HG03457 (cell line): ENCODE measurements at regions not wholly inside any gene's neighbourhood (a gene's known extent, or its start where the extent isn't known, plus 50 kb on each side); places are given as distances from the start of the nearest gene placed in this dataset.

Experiments
- ATAC-seq: cut with Tn5 transposase; IDR thresholded peaks from one replicate; pipeline ENCODE4 v1.9.1; 2021; ENCODE audit warnings: moderate number of reproducible peaks; ENCODE audit not compliant: unreplicated experiment

DNA sequence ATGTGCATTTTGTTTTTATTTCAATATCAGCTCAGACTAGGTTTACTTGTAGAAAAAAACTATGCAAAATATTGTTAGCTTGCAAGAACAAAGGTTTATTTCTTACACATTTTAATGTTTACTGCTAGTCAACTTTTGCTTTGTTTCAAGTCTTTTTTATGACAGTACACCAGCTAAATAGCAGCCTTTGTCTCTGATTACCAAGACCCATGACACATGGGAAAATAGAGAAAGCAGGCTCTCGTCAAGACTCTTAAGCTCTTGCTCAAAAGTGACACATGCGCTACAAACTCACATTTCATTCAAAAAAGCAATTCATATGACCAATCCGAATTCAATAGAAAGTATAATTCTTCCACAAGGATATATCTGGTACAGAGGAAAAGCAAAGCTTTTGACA lies 642.3 kb upstream of the SLITRK1 start:
- ATAC-seq: no peak

DNA sequence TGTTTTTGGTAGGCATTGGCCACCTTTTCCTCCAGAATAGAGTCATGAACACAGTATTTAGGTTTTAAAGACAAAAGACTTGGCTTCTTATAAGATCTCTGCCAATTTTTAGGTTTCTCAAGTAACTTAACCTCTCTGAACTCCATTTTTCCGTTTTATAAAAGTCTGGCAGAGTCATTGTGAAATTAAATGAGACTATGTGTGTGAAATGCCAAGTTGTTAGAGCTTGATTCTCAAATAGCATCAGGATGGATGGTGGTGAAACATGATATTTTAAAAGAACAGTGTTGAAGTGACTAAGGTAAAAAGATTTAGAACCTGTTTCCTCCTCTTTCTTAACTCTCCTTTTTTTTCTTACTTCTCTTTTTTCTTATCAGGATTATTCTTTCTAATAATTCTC lies 617.7 kb upstream of the SLITRK1 start:
- ATAC-seq: no peak

DNA sequence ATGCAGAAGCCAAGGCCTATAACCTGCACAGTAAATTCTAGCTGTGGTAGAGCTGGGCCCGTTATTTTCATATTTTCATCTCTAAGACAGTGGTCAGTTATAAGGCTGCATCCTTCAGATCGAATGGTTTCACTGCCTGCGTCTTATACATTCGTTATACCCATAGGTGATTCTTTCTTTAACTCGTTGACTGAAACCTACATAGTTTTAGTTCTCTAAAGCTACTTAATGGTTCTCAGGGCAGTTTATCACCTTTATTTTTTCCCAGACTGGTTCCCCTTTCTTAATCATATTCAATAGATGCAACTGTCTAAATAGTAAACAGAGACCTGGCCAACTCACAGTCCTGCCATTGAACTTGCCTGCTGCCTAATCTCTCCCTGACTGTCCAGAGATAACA lies 615.3 kb upstream of the SLITRK1 start:
- no peak for ATAC-seq

DNA sequence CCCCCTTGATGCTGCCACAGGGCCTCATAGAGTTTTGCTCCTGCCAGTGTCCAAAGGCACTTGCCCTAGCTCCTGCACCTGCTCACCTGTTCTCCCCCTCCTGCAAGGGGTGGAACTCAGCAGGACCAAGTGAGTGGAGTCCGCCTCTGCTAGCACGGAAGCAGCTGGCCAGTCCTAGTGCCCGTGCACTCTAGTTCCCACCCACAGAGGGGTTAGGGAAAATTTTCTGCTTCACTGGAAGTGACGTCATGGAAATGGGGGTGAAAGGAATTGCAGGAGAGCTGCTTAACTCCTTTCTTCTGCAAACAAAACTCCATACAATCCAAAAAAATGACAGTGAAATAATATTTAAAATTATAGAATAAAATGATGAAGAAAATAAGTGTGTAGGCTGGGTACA lies 609.7 kb upstream of the SLITRK1 start:
- no peak for ATAC-seq

DNA sequence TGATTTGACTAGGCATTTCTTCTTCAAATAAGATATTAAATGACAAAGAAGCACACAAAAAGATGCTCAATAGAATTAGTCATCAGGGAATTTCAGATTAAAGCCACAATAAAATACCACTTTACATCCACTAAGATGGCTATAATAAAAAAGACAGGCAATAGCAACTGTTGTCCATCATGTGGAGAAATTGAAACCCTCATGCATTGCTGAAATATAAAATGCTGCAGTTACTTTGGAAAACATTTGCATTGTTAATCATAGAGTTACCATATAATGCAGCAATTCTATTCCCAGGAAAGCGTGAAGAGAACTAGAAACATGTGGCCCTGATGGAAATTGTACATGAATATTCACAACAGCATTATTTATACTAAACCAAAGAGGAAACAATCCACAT lies 605.5 kb upstream of the SLITRK1 start:
- no peak for ATAC-seq

DNA sequence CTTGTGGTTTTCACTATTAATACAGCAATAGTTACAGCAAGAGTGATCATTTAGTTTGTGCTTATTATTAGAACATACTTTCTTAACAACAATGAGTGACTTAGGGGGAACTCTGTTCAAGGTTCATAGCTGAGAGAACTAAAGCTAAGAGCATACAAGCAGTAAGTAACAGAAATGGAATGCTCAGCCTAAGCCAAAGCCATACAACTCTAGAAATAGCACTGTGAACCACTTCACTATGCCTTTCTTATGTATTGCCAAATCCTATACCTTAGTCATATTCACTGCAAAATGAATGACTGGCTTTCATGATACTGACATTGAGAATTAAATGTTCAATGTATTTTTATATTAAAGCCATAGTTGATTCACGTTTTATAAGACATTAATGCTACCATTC lies 599.7 kb upstream of the SLITRK1 start:
- ATAC-seq: no peak

DNA sequence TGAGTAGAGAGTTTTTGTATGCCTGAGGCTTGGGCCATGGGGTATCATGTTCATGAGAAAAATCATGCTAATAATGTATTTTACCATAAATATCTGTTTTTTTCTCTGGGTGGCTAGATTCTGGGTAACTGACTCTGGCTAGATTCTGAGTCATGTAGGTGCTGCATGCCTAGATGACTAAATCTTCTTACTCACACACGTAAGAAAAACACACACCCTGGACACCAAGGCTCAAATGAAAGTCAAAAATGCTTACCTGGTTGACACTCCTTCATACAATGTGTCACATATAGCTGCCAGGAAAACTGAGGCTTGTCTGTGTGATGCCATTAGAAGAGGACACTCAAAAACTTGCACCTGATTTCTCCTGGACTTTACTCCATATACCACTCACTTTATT lies 597.4 kb upstream of the SLITRK1 start:
- ATAC-seq: no peak

DNA sequence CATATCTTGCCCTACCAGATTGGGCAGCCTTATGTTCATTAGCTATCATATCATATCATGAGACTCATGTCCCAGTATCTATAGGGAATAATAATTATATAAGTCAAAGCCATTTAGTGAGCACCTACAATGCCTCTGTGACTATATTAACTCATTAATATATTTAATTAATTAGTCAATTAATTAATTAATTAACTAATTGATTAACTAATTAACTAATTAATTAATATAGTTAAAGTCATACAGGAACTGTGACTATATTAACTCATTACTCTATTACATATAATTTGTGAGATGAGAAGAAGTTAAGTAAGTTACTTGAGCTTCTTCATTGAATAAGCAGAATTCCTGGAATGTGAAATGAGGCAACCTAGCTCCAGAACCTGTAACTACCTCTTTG lies 588.3 kb upstream of the SLITRK1 start:
- ATAC-seq: no peak

DNA sequence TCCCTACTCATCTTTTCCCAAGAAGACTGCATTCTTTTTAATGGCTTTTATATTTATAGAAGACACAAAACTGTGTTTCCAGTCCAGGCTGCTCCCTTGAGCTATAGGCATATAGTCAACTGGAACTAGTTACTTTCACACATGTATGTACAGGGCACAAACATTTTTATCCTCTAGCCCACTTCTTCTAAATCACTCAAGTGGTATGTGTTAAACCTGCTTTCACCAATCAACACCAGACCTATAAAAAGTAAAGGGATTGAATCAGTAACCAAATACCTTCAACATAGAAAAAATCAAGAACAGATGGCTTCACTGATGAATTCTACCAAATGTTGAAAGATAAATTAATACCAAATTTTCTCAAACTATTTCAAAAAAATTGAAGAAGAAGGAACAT lies 584.2 kb upstream of the SLITRK1 start:
- ATAC-seq: no peak

DNA sequence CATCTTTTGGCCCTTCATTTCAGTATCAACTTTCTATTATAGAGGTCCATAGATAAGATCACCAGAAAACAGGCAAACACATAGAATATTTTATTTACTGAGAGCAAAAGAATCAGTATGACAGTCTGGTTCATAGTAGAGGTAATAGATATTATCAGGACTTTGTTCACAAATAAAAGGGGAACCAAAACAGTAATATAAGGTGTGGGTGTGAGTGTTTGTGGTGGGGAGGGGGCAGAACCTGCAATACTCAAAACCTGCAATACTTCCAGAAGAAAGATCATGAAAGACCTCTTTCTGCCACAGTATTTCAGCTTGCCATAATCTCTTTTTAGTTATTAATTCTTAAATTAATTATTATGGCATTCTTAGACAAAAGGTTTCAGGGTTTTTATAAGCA lies 578.7 kb upstream of the SLITRK1 start:
- no peak for ATAC-seq

DNA sequence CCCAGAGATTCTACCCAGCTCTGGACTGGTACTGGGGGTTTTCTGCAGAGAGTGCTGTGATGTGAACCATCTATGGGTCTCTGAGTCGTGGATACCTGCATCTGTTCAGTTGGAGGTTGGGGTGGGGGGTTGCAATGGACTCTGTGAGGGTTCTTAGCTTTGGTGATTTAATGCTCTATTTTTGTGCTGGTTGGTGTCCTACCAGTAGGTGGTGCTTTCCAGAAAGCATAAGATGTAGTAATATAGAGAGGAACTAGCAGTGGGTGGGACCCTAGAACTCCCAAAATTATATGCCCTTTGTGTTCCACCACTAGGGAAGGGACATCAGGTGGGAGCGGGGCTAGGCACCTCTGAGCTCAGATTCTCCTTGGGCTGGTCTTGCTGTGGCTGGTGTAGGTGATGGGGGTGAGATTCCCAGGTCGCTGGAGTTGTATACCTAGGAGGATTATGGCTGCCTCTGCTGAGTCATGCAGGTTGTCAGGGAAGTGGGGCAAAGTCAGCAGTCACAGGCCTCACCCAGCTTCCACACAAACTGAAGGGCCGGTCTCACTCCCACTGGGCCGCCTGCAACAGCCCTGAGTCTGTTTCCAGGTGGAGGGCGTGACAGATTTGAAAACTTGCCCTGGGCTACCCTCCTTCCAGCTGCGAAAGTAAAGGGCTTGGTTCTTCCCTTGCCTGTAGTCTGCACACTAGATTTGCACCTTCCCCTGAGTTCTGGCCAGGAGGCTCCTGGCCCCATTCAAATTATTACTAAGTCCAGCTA lies 573.0 kb upstream of the SLITRK1 start:
- ATAC-seq: no peak

DNA sequence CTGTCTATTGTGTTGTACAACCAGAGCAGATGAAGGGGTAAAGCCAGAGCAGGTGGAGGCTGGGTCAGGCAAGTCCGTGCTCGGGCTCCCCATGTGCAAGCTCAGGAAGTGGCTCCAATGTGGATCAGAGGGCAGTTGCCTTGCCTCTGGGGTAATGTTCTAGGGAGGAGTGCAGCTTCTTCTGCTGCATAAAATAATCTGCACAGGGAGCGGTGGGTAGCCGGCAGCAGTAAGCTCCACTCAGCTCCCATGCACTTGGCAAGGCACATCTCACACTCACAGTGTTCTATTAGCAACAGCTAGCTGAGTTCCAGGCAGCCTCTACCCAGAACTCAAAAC lies 565.3 kb upstream of the SLITRK1 start:
- no peak for ATAC-seq

DNA sequence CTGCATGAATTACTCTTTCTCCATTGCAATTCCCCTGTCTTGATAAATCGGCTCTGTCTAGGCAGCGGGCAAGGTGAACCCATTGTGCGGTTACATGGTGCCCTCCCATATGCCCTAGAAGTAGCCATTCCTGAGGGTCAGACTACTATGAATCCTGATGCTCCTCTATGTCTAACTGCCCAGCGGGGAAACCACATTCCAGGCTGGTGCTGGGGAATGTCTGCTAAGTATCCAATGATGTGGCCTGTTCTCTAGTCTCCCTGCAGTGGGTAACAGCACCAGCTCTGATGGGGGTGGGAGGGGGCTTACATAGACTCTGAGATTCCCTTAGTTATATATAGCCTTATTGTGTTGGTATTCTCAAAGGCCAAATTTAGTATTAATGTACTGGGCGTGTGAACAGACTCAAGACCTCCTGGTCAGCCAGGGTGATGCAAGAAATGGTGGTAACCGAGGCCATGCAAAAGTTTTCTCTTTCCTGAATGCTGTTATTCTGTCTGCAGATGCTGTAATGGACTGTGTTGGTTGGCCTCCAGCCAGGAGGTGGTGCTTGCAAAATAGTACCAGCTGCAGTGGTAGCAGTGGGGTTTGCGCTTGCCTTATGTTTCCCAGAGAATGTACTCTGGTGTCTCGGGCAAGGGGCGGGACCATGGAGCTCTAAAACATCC lies 564.8 kb upstream of the SLITRK1 start:
- ATAC-seq: no peak

DNA sequence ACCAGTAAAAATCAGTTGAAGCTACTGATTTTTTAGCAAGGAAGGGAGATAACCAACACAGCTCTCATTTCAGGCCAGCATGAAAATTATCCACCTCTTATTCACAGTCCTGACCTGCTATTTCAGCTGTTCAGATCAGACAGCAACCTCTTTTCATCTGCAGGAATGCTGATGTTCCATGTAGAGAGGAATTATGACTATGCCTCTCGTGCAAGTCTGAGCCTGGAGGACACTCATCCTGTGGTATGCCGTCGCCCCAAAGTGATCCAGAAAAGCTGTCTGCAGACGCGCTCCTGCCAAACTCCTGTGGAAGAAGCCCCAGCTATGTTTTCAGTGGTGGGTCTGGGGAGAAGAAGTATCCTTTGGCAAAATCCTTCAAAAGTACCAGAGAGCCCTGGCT lies 563.5 kb upstream of the SLITRK1 start:
- no peak for ATAC-seq

DNA sequence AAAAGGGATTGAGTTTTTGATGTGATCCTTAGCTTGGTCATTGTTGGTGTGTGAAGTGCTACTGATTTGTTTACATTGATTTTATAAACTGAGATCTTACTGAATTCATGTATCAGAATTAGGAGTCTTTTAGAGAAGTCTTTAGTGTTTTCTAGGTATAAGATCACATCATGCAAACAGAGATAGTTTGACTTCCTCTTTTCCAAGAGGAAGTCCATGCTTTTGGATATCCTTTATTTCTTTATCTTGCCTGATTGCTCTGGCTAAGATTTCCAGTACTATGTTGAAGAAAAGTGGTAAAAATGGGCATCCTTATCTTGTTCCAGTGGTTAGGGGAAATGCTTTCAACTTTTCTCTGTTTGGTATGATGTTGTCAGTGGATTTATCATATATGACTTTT lies 561.2 kb upstream of the SLITRK1 start:
- no peak for ATAC-seq

DNA sequence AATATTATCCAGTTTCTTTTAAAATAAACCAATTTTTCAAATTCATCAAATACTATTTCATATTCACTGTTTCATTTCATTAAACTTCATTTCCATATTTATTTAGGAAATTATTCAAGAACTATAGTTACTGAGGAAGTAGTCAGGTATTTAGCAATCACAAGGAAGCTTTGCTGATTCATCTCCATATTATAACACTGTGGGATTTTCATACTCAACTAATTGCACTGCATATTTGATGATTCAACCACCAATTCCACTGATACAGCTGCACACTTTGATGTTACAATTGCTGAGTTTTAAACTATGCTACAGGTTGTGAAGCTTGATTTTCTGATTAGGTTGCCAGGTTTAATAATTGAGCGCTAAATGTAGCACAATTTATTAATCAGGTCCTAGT lies 556.8 kb upstream of the SLITRK1 start:
- no peak for ATAC-seq

DNA sequence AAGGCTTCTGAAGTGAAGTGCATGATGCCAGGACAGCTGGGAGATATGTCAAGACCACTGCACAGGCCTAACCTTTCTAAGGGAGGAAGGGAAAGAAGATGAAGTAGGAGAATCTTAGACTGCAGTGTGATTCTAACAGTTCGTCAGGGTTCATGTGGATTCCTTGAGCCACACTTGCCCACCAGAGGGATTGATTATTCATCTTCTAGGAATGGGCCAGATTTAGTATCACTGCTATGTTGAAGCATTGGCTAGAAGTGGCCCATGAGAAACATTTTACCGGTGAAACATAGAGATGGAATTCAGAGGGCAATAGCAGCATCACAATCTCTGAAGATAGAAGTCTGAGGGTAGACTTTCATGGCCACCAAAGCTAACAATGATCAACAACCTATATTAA lies 550.8 kb upstream of the SLITRK1 start:
- no peak for ATAC-seq

DNA sequence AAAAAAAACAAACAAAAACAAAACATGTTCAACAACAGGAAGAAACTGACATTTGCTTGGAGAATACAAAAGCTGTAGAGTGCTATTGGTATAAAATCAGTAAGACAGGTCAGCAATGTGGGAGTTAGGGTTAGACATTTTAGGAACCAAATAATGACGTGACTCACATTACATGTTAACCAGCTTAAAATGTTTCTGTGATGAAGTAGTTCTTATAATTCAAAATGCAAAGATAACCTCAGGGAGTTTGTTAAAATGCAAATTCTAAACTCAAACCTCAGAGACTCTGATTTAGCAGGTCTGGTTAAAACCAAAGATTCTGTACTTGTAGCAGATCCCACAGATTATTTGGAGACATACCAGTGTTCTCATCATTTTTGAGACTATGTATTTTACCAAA lies 549.4 kb upstream of the SLITRK1 start:
- ATAC-seq: no peak

DNA sequence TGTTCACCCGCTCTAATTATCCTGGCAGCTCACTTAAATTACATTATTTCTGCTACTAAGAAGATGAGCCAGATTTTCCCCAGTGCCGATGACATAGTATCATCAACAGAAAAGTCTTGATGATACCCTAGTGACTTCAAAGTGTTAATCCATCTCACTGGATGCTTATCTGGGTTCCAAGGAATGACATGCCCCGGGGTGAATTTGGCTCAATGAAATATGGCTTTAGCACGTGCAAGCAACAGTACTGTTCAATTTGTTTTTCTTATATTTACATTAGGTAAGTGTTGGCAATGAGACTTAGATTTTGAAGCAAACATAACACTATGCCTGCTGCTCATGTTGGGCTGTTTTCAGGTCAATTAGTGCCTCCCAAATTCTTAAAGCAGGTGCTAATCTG lies 548.2 kb upstream of the SLITRK1 start:
- no peak for ATAC-seq

DNA sequence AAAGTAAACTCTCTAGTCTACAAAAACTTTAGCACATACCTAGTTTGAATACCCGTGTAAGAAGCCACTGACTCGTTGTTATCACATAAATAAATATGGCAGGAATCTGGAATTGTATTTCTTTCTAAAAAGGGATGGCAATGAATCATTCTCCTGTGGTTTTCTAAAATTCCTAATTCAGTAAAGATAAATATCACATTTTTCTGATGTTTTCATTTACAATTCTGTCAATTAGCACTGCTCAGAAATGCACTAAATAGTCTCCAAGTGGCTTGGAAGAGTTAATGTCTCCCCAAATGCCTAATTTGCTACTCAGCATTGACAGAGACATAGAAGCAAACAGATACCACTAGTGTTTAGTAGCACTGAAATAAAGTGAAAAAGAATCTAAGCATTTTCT lies 547.7 kb upstream of the SLITRK1 start:
- no peak for ATAC-seq

DNA sequence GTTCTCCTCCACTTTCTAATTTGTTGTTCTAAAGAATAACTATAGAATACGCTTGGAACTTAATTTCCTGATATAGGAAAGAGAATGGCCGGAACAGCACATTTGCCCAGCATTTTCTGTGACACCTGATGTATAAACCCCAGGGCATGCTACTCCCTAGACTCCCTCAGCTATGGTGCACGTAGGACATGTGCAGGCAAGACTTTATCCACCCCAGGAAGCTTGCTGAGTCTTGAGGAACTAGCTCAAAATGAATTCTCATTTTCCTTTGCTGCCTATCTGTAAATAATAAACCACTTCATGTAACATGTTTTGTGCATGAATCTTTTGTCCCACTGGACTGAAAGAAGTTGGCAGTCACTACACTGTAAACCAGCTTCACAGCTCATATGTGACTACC lies 535.8 kb upstream of the SLITRK1 start:
- no peak for ATAC-seq

DNA sequence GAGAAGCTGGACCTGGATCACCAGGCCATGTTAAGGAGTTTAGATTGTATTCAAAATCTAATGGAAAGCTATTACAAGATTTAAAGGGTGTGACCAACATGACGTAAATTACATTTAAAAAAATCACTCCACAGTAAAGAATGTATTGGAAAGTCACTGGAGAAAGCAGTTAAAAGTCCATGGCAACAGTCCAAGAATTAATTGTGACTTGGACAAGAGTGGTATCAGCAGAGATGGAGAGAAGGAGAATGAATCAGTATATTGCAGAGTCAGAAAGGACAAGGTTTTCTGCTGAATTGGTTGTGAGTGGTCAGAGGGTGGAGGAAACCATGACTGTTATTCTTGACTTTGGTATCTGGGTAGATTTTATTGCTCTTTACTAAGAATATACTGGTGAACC lies 535.1 kb upstream of the SLITRK1 start:
- no peak for ATAC-seq

DNA sequence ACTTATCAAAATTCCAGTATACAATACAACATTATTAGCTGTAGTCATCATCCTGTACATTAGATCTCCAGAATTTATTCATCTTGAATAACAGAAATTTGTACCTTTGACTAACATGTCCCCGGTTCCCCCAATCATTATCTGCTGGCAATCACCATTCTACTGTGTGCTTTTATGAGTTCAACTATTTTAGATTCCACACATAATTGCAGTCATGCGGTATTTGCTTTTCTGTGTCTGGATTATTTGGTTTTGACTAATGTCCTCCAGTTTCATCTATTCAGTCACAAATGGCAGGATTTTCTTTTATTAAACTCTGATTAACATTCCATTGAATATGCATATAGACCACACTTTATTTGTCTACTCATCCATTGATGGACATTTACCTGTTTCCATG lies 530.7 kb upstream of the SLITRK1 start:
- ATAC-seq: no peak
